ENCODE measurements at regions not wholly inside any gene's neighbourhood (a gene's known extent, or its start where the extent isn't known, plus 50 kb on each side); places are given as distances from the start of the nearest gene placed in this dataset.
A peak's percentile ranks its signal among the peaks of the same experiment; 100 is the strongest.

DNA sequence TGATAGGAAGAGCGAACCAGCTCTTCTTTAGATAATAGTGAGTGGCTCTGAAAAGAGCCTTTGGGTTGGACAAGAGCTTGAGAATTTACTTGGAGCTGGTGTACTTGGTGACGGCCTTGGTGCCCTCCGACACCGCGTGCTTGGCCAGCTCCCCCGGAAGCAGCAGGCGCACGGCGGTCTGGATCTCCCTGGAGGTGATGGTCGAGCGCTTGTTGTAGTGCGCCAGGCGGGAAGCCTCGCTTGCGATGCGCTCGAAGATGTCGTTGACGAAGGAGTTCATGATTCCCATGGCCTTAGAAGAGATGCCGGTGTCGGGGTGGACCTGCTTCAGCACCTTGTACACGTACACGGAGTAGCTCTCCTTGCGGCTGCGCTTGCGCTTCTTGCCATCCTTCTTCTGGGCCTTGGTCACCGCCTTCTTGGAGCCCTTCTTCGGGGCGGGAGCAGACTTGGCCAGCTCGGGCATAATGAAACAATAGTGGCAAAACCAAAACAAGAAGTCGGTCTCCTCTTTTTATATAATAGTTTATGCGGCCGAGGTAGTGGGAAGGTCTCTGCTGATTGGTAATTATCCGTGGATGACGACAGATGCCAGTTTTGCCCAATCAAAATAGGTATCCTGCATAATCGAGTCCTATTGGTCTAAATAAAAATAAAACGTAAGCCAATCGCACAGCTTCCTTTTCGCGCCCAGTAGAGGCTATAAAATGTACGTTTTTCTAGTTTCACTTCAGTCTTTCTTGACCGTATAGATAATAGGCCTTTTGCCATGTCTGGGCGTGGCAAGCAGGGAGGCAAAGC, 104.6 kb downstream of the OR2B2 start (continued):
- TF ChIP-seq MED8 (CRISPR knock-in tag; IDR thresholded peaks at IDR 0.05; ENCODE audit: insufficient replicate concordance), result peak; percentile 89
- 0 out of 2 replicates have a peak, but pooled peaks have one; percentile 47 for TF ChIP-seq ELF4 (CRISPR knock-in tag; IDR thresholded peaks at IDR 0.05; ENCODE audit: borderline replicate concordance)
- TF ChIP-seq ZNF891 (CRISPR knock-in tag; IDR thresholded peaks at IDR 0.05), result peak; percentile 39; the same call in 1 of the 2 replicates
- peak; percentile 67; the same call in 1 of the 2 replicates for TF ChIP-seq CBX5 (CRISPR knock-in tag; IDR thresholded peaks at IDR 0.05; ENCODE audit: borderline replicate concordance)
- TF ChIP-seq SIN3A (IDR thresholded peaks at IDR 0.05; ENCODE audit: borderline replicate concordance, low read depth, low read length), result peak; percentile 65; the same call in 1 of the 2 replicates
- TF ChIP-seq ZNF7 (CRISPR knock-in tag; IDR thresholded peaks at IDR 0.05), result peak; percentile 8; the same call in 1 of the 2 replicates
- TF ChIP-seq ARID4A (CRISPR knock-in tag; IDR thresholded peaks at IDR 0.05; ENCODE audit: borderline replicate concordance), result peak; percentile 62; the same call in 1 of the 2 replicates
- 0 out of 2 replicates have a peak, but pooled peaks have one; percentile 13 for TF ChIP-seq NFIC (IDR thresholded peaks at IDR 0.05; ENCODE audit: low read length)
- 0 out of 2 replicates have a peak, but pooled peaks have one; percentile 53 for TF ChIP-seq ZNF550 (CRISPR knock-in tag; IDR thresholded peaks at IDR 0.05; ENCODE audit: borderline replicate concordance)
- peak; percentile 56; the same call in 1 of the 2 replicates for TF ChIP-seq GATAD1 (CRISPR knock-in tag; IDR thresholded peaks at IDR 0.05)
- TF ChIP-seq ZNF230 (CRISPR knock-in tag; IDR thresholded peaks at IDR 0.05), result peak; percentile 88
- 0 out of 2 replicates have a peak, but pooled peaks have one; percentile 48 for TF ChIP-seq ZNF564 (CRISPR knock-in tag; IDR thresholded peaks at IDR 0.05)
- TF ChIP-seq, protein P1, sequence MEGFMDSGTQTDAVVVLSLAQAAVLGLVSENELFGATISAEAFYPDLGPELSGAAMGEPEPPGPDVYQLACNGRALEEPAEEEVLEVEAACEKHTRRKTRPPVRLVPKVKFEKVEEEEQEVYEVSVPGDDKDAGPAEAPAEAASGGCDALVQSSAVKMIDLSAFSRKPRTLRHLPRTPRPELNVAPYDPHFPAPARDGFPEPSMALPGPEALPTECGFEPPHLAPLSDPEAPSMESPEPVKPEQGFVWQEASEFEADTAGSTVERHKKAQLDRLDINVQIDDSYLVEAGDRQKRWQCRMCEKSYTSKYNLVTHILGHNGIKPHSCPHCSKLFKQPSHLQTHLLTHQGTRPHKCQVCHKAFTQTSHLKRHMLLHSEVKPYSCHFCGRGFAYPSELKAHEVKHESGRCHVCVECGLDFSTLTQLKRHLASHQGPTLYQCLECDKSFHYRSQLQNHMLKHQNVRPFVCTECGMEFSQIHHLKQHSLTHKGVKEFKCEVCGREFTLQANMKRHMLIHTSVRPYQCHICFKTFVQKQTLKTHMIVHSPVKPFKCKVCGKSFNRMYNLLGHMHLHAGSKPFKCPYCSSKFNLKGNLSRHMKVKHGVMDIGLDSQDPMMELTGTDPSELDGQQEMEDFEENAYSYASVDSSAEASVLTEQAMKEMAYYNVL (CRISPR knock-in tag; IDR thresholded peaks at IDR 0.05; ENCODE audit: borderline replicate concordance), result 0 out of 2 replicates have a peak, but pooled peaks have one; percentile 33
- TF ChIP-seq ZBTB7B (CRISPR knock-in tag; IDR thresholded peaks at IDR 0.05), result peak; percentile 50
- 0 out of 2 replicates have a peak, but pooled peaks have one; percentile 20 for TF ChIP-seq RXRB (CRISPR knock-in tag; IDR thresholded peaks at IDR 0.05; ENCODE audit: borderline replicate concordance)
- TF ChIP-seq ZMYM4 (CRISPR knock-in tag; IDR thresholded peaks at IDR 0.05), result peak; percentile 34; the same call in 1 of the 2 replicates
- TF ChIP-seq ZNF138 (CRISPR knock-in tag; IDR thresholded peaks at IDR 0.05; ENCODE audit: low read depth), result peak; percentile 27; the same call in 1 of the 2 replicates
- peak; percentile 46; the same call in 1 of the 2 replicates for TF ChIP-seq NKX3-1 (CRISPR knock-in tag; IDR thresholded peaks at IDR 0.05)
- peak; percentile 46; the same call in 1 of the 2 replicates for TF ChIP-seq FOSL2 (CRISPR knock-in tag; IDR thresholded peaks at IDR 0.05)
- TF ChIP-seq KLF16 (CRISPR knock-in tag; IDR thresholded peaks at IDR 0.05), result peak; percentile 82 to 84; a peak in 3 of 4 replicates
- peak; percentile 24 for TF ChIP-seq RBM39 (IDR thresholded peaks at IDR 0.05; ENCODE audit: low read depth, low read length, poor library complexity, severe bottlenecking)
- TF ChIP-seq KLF13 (CRISPR knock-in tag; IDR thresholded peaks at IDR 0.05), result peak; percentile 89; the same call in 1 of the 2 replicates
- TF ChIP-seq ZNF335 (CRISPR knock-in tag; IDR thresholded peaks at IDR 0.05), result peak; percentile 12; the same call in 1 of the 2 replicates
- TF ChIP-seq JUN (CRISPR knock-in tag; IDR thresholded peaks at IDR 0.05), result 0 out of 2 replicates have a peak, but pooled peaks have one; percentile 16

All from HepG2 (cell line).